Activated T-cell treated with anti-CD3 and anti-CD28 coated beads, Interleukin-2, amount 50 U/mL, for 24 hours (primary cell): ENCODE measurements at regions not wholly inside any gene's neighbourhood (a gene's known extent, or its start where the extent isn't known, plus 50 kb on each side); places are given as distances from the start of the nearest gene placed in this dataset.

Source experiments
- DNase-seq: peaks from one replicate; pipeline ENCODE4 v3.0.0-alpha.2; 2020
- H3K27ac Mint-ChIP-seq: 2 replicates; pipeline ENCODE4 v1.8.0; 2020; ENCODE audit warnings: mild to moderate bottlenecking, mixed read lengths
- H3K27me3 Mint-ChIP-seq: 2 replicates; pipeline ENCODE4 v1.8.0; 2020; ENCODE audit warnings: mixed read lengths
- H3K36me3 Mint-ChIP-seq: 2 replicates; pipeline ENCODE4 v1.8.0; 2020; ENCODE audit warnings: low read depth, mixed read lengths
- H3K4me1 Mint-ChIP-seq: 2 replicates; pipeline ENCODE4 v1.8.0; 2020; ENCODE audit warnings: low read depth, mixed read lengths
- H3K4me3 Mint-ChIP-seq: 2 replicates; pipeline ENCODE4 v1.8.0; 2020; ENCODE audit warnings: mild to moderate bottlenecking, moderate library complexity, mixed read lengths
- H3K9me3 Mint-ChIP-seq: 2 replicates; pipeline ENCODE4 v1.8.0; 2020; ENCODE audit warnings: mixed read lengths

- H3K4me1 Mint-ChIP-seq, result peaks cover 7% of the 10 kb centered on the region
- no peak overlapping the region for H3K4me3 Mint-ChIP-seq
- H3K27ac Mint-ChIP-seq, result no peak overlapping the region
- DNase-seq, result no peak
- H3K27me3 Mint-ChIP-seq, result no peaks in the 10 kb centered on the region
- H3K9me3 Mint-ChIP-seq, result no peaks in the 10 kb centered on the region
- no peaks in the 10 kb centered on the region for H3K36me3 Mint-ChIP-seq
These were observed 309.5 kb upstream of the NPVF start for GRCh38 chr7:25537662-25538375.

- no peaks in the 10 kb centered on the region for H3K36me3 Mint-ChIP-seq
- H3K27ac Mint-ChIP-seq, result no peak overlapping the region
- no peak overlapping the region for H3K4me3 Mint-ChIP-seq
- no peak for DNase-seq
- peaks cover 7% of the 10 kb centered on the region for H3K4me1 Mint-ChIP-seq
- H3K9me3 Mint-ChIP-seq, result no peaks in the 10 kb centered on the region
- peaks cover 15% of the 10 kb centered on the region for H3K27me3 Mint-ChIP-seq
These were observed 313.0 kb upstream of the NPVF start for GRCh38 chr7:25541094-25541821.

GRCh38 chr7:25541877-25542276 lies 313.6 kb upstream of the NPVF start:
- Mint-ChIP-seq H3K4me3 (no peak overlapping the region), H3K27ac (no peak overlapping the region), H3K9me3 (no peaks in the 10 kb centered on the region), H3K36me3 (no peaks in the 10 kb centered on the region), H3K4me1 (peaks cover 7% of the 10 kb centered on the region), H3K27me3 (peaks cover 16% of the 10 kb centered on the region)
- no peak for DNase-seq

GRCh38 chr7:25543210-25543609 lies 314.9 kb upstream of the NPVF start:
- peaks cover 16% of the 10 kb centered on the region for H3K27me3 Mint-ChIP-seq
- peaks cover 7% of the 10 kb centered on the region for H3K4me1 Mint-ChIP-seq
- H3K27ac Mint-ChIP-seq, result no peak overlapping the region
- H3K4me3 Mint-ChIP-seq, result no peak overlapping the region
- no peak for DNase-seq
- no peaks in the 10 kb centered on the region for H3K9me3 Mint-ChIP-seq
- no peaks in the 10 kb centered on the region for H3K36me3 Mint-ChIP-seq

- Mint-ChIP-seq H3K4me1 (peaks cover 6% of the 10 kb centered on the region), H3K27me3 (peaks cover 16% of the 10 kb centered on the region), H3K9me3 (no peaks in the 10 kb centered on the region), H3K36me3 (no peaks in the 10 kb centered on the region), H3K4me3 (no peak overlapping the region), H3K27ac (no peak overlapping the region)
- DNase-seq, result no peak
These were observed 315.5 kb upstream of the NPVF start for GRCh38 chr7:25543798-25544197.

GRCh38 chr7:25544254-25544653 lies 316.0 kb upstream of the NPVF start:
- no peaks in the 10 kb centered on the region for H3K9me3 Mint-ChIP-seq
- H3K36me3 Mint-ChIP-seq, result no peaks in the 10 kb centered on the region
- H3K4me3 Mint-ChIP-seq, result no peak overlapping the region
- H3K27me3 Mint-ChIP-seq, result peaks cover 16% of the 10 kb centered on the region
- no peak overlapping the region for H3K27ac Mint-ChIP-seq
- peaks cover under 1% of the 10 kb centered on the region for H3K4me1 Mint-ChIP-seq
- no peak for DNase-seq

GRCh38 chr7:25545124-25546008 lies 317.1 kb upstream of the NPVF start:
- DNase-seq, result no peak
- Mint-ChIP-seq H3K27ac (no peak overlapping the region), H3K4me1 (no peaks in the 10 kb centered on the region), H3K36me3 (no peaks in the 10 kb centered on the region), H3K27me3 (peaks cover 20% of the 10 kb centered on the region), H3K9me3 (no peaks in the 10 kb centered on the region), H3K4me3 (no peak overlapping the region)

- H3K27ac Mint-ChIP-seq, result no peak overlapping the region
- no peaks in the 10 kb centered on the region for H3K36me3 Mint-ChIP-seq
- peaks cover 24% of the 10 kb centered on the region for H3K27me3 Mint-ChIP-seq
- DNase-seq, result no peak
- no peak overlapping the region for H3K4me3 Mint-ChIP-seq
- no peaks in the 10 kb centered on the region for H3K4me1 Mint-ChIP-seq
- H3K9me3 Mint-ChIP-seq, result no peaks in the 10 kb centered on the region
These were observed 318.0 kb upstream of the NPVF start for GRCh38 chr7:25546306-25546705.

GRCh38 chr7:25549271-25549921 lies 321.1 kb upstream of the NPVF start:
- no peaks in the 10 kb centered on the region for H3K4me1 Mint-ChIP-seq
- H3K27me3 Mint-ChIP-seq, result peaks cover 18% of the 10 kb centered on the region
- H3K36me3 Mint-ChIP-seq, result no peaks in the 10 kb centered on the region
- H3K27ac Mint-ChIP-seq, result no peak overlapping the region
- no peak for DNase-seq
- H3K9me3 Mint-ChIP-seq, result no peaks in the 10 kb centered on the region
- no peak overlapping the region for H3K4me3 Mint-ChIP-seq

GRCh38 chr7:25550149-25550548 lies 321.9 kb upstream of the NPVF start:
- Mint-ChIP-seq H3K27me3 (peaks cover 18% of the 10 kb centered on the region), H3K4me3 (no peak overlapping the region), H3K27ac (no peak overlapping the region), H3K4me1 (no peaks in the 10 kb centered on the region), H3K36me3 (no peaks in the 10 kb centered on the region), H3K9me3 (no peaks in the 10 kb centered on the region)
- no peak for DNase-seq

- H3K4me1 Mint-ChIP-seq, result peaks cover 5% of the 10 kb centered on the region
These were observed 324.7 kb upstream of the NPVF start for GRCh38 chr7:25552998-25553397.

GRCh38 chr7:25553580-25554291 lies 325.4 kb upstream of the NPVF start:
- no peak overlapping the region for H3K27ac Mint-ChIP-seq
- H3K9me3 Mint-ChIP-seq, result no peaks in the 10 kb centered on the region
- no peaks in the 10 kb centered on the region for H3K36me3 Mint-ChIP-seq
- no peak for DNase-seq
- H3K4me3 Mint-ChIP-seq, result no peak overlapping the region
- peaks cover 5% of the 10 kb centered on the region for H3K4me1 Mint-ChIP-seq
- peaks cover 9% of the 10 kb centered on the region for H3K27me3 Mint-ChIP-seq

More at GRCh38 chr7:25552998-25553397, 324.7 kb upstream of the NPVF start:
- Mint-ChIP-seq H3K4me3 (no peak overlapping the region), H3K9me3 (no peaks in the 10 kb centered on the region), H3K27me3 (peaks cover 9% of the 10 kb centered on the region), H3K27ac (no peak overlapping the region), H3K36me3 (no peaks in the 10 kb centered on the region)
- DNase-seq, result no peak

GRCh38 chr7:25557379-25557917 lies 329.2 kb upstream of the NPVF start:
- H3K9me3 Mint-ChIP-seq, result no peaks in the 10 kb centered on the region
- H3K36me3 Mint-ChIP-seq, result no peaks in the 10 kb centered on the region
- H3K27me3 Mint-ChIP-seq, result peaks cover 3% of the 10 kb centered on the region
- H3K4me3 Mint-ChIP-seq, result no peak overlapping the region
- H3K4me1 Mint-ChIP-seq, result peaks cover 5% of the 10 kb centered on the region
- DNase-seq, result no peak
- no peak overlapping the region for H3K27ac Mint-ChIP-seq
